K562 (cell line): ENCODE measurements at regions not wholly inside any gene's neighbourhood (a gene's known extent, or its start where the extent isn't known, plus 50 kb on each side); places are given as distances from the start of the nearest gene placed in this dataset. TPM values are rescaled to one million over a fixed set of nuclear protein-coding genes. Genes with fewer than 3 reads are reported as not detected.
"Not testable (repeated sequence)": the region's sequence is repeated elsewhere in the genome, so short reads cannot be mapped to it uniquely, and the experiment has no call there.

Source experiments
- ATAC-seq: fragments of 200-7000 bp; cut with Tn5 transposase; 3 replicates; pipeline ENCODE4 v1.9.1; 2020; ENCODE audit warnings: moderate library complexity
- BruUV-seq: library from RNA; stranded (reverse); fragments of 400-500 nt; replicated peaks from 2 replicates; lab custom pipeline; 2021; lab: Mats Ljungman, UMichigan
- CTCF ChIA-PET: fragments of 300-600 bp; formaldehyde crosslinking; extraction: SDS; loops from one replicate; lab custom pipeline; 2021; ENCODE audit warnings: low intra/inter-chr PET ratio; lab: Yijun Ruan, JAX
- POLR2A ChIA-PET: fragments of 300-600, 350-650 bp; sonication (Branson Sonifier 250); formaldehyde crosslinking; extraction: SDS; loops from one replicate; lab custom pipeline; 2021; ENCODE audit warnings: antibody characterized with exemption, inconsistent platforms; lab: Yijun Ruan, JAX
- DNase-seq, 4 experiments: peaks; one replicate each; pipeline versions ENCODE4 v3.0.0 to v3.0.0-alpha.2; 2011 to 2018; ENCODE audit warnings: low spot score in 3 of 4, mixed read lengths in 3 of 4; ENCODE audit errors: extremely low read depth in 1 of 4
- FAIRE-seq: peaks from 2 replicates; lab custom pipeline; 2011; peaks lifted over from hg19 to GRCh38; lab: Jason Lieb, UNC
- H2AFZ ChIP-seq: 2 replicates; pipeline ENCODE4 v1.6.0; 2011; ENCODE audit warnings: low read depth, low read length, control low read depth, inconsistent platforms
- H3K27ac ChIP-seq: fragments of 200-600 bp; 3 replicates; pipeline ENCODE4 v1.8.0; 2011; ENCODE audit warnings: low read depth, mild to moderate bottlenecking, control low read depth, inconsistent platforms, low read length, moderate library complexity, mixed read lengths; ENCODE audit errors: extremely low read depth
- H3K27me3 ChIP-seq, 2 experiments: fragments of 300-600 bp in 1 of 2; 2 replicates in 1 of 2; 3 replicates in 1 of 2; pipeline versions ENCODE4 v1.6.0 to v1.8.0; 2011; ENCODE audit warnings: inconsistent platforms in 2 of 2, low read length in 2 of 2, mild to moderate bottlenecking in 1 of 2, mixed read lengths in 1 of 2, moderate library complexity in 1 of 2; ENCODE audit not compliant: control insufficient read depth in 2 of 2, insufficient read depth in 2 of 2
- H3K36me3 ChIP-seq: fragments of 300-600 bp; 3 replicates; pipeline ENCODE4 v1.8.0; 2011; ENCODE audit warnings: mild to moderate bottlenecking, low read length, inconsistent platforms; ENCODE audit not compliant: control insufficient read depth, insufficient read depth
- H3K4me1 ChIP-seq, 2 experiments: fragments of 200-600 bp in 1 of 2; replicated peaks in 1 of 2; 2 replicates in 1 of 2; 3 replicates in 1 of 2; pipeline versions ENCODE4 v1.5.1 to v1.8.0; 2011; ENCODE audit warnings: inconsistent platforms in 2 of 2, low read length in 2 of 2, mild to moderate bottlenecking in 1 of 2, mixed read lengths in 1 of 2, moderate library complexity in 1 of 2; ENCODE audit not compliant: control insufficient read depth in 2 of 2, insufficient read depth in 2 of 2
- H3K4me2 ChIP-seq: 2 replicates; pipeline ENCODE4 v1.6.1; 2011; ENCODE audit warnings: low read length, control low read depth, inconsistent platforms, mixed read lengths; ENCODE audit not compliant: insufficient read depth
- H3K4me3 ChIP-seq: fragments of 200-600 bp; sonication (generic), shearing (Covaris generic); 2 replicates; pipeline ENCODE4 v1.5.1; 2016; ENCODE audit warnings: control low read depth, inconsistent platforms
- H3K79me2 ChIP-seq: fragments of 200-600 bp; 3 replicates; pipeline ENCODE4 v1.8.0; 2011; ENCODE audit warnings: low read length, inconsistent platforms; ENCODE audit not compliant: control insufficient read depth, insufficient read depth
- H3K9ac ChIP-seq, 2 experiments: 2 replicates each; pipeline versions ENCODE4 v1.6.0 to v1.6.1; 2011; ENCODE audit warnings: low read depth in 2 of 2, low read length in 2 of 2, control low read depth in 1 of 2, inconsistent platforms in 1 of 2, mild to moderate bottlenecking in 1 of 2, mixed read lengths in 1 of 2; ENCODE audit not compliant: insufficient read depth in 1 of 2
- H3K9me1 ChIP-seq: one replicate; pipeline ENCODE4 v1.6.0; 2011; ENCODE audit warnings: inconsistent platforms, mild to moderate bottlenecking, low read length, moderate library complexity; ENCODE audit not compliant: control insufficient read depth, insufficient read depth
- H3K9me3 ChIP-seq: replicated peaks from 2 replicates; pipeline ENCODE4 v1.5.1; 2011; ENCODE audit warnings: low read depth, low read length, inconsistent platforms; ENCODE audit not compliant: control insufficient read depth, insufficient read depth
- H4K20me1 ChIP-seq: replicated peaks from 2 replicates; pipeline ENCODE4 v1.6.1; 2011; ENCODE audit warnings: low read length, inconsistent platforms, mixed read lengths; ENCODE audit not compliant: control insufficient read depth, insufficient read depth
- in situ Hi-C: fragments of 300-500 bp; cut with MboI; formaldehyde crosslinking; loops from 4 replicates; pipeline ENCODE4 v1.15.0; 2018; ENCODE audit warnings: inconsistent platforms, mixed read lengths
- intact Hi-C: fragments of 100-400 bp; cut with micrococcal nuclease; formaldehyde crosslinking; loops from 2 replicates; pipeline ENCODE4 v1.14.2; 2022
- small RNA-seq: library from RNA; depleted of rRNA; stranded (forward); fragments of <200 nt; gene quantifications from one replicate; pipeline ENCODE3, GENCODE V24; 2014

- H3K79me2 ChIP-seq, in situ Hi-C loops, H3K4me1 ChIP-seq, H3K36me3 ChIP-seq, H3K27ac ChIP-seq, H3K27me3 ChIP-seq, H3K4me3 ChIP-seq, H3K4me2 ChIP-seq, FAIRE-seq, H3K9me1 ChIP-seq, DNase-seq, CTCF ChIA-PET, ATAC-seq, intact Hi-C loops, H3K9me3 ChIP-seq, BruUV-seq, H3K9ac ChIP-seq, H2AFZ ChIP-seq, H4K20me1 ChIP-seq: not testable (repeated sequence)
- POLR2A ChIA-PET = interaction anchor here (0.9 kb wide), 1 partner anchor 24 kb away, joined by 3 read pairs; no protein-coding TSS in a partner anchor
Measured at GRCh38 chr5:107721241-107721640, 50.5 kb upstream of the EFNA5 start.

Small RNAs in the stretch of these regions (small RNA-seq; reads per million reads assigned to genes)
- gene RN7SL782P = not detected
